HG03159 (cell line): ENCODE measurements at regions not wholly inside any gene's neighbourhood (a gene's known extent, or its start where the extent isn't known, plus 50 kb on each side); places are given as distances from the start of the nearest gene placed in this dataset.
"Not testable (repeated sequence)": the region's sequence is repeated elsewhere in the genome, so short reads cannot be mapped to it uniquely, and the experiment has no call there.

Source experiments
- ATAC-seq: cut with Tn5 transposase; IDR thresholded peaks from one replicate; pipeline ENCODE4 v1.9.1; 2021; ENCODE audit warnings: mild to moderate bottlenecking, moderate library complexity; ENCODE audit not compliant: unreplicated experiment

DNA sequence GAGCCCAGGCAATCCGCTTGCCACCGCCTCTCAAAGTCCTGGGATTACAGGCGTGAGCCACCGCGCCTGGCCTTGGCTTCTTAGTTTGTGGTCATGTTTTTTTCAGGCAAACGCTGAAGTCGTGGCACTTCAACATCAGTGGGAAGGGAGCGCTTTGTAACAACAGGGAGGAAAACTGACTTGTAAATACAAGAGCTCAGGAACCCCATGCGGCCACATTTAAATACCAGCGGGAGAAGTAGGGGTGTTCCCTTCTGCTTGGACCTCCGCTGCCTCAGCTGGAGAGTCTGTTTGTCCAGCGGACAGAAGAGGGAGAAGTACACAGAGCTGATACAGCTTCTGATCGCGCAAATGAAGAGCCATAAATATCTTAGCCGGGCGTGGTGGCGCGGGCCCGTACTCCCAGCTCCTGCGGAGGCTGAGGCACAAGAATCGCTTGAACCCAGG is 108.7 kb upstream of the KMT2C start:
- ATAC-seq = no peak

DNA sequence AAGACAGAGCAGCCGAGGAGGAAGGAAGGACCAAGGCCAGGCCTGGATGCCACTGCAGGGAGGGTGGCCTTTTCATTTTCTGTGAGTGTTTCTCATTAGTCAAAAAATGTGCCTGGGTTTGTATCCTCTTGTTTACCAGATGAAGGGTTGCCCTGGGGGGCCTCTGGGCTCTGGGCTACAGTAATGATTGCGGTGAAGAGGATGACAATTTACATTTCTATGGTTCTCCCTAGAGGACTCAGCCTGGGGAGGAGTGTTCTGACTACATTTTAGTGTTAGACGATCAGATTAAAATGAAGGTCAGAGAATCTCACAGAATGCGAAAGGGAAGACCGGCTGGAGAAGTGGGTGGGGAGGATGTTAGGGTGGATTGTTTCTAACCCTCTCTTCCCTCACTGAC is 108.0 kb upstream of the KMT2C start:
- no peak for ATAC-seq

DNA sequence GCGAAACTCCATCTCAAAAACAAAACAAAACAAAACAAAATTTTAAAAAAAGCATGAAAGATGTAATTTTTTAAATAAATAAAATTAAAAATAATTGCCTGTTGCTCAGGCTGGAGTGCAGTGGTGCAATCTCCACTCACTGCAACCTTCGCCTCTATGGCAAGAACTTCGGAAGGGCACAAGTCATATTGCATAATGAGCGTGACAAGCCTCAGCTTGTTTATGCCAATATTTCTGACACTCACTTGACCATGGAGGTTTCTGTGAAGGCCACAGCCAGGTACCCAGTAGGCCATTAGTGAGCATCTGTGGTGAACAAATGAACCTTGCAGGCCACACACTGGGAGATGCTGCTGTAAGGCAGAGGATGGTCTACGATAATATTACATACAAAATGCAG is 106.1 kb upstream of the KMT2C start:
- no peak for ATAC-seq

DNA sequence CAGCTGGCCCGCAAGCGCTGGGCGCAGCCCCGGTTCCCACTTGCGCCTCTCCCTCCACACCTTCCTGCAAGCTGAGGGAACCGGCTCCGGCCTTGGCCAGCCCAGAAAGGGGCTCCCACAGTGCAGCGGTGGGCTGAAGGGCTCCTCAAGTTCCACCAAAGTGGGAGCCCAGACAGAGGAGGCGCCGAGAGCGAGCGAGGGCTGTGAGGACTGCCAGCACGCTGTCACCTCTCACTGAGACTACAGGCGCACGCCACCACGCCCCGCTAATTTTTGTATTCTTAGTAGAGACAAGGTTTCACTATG is 103.3 kb upstream of the KMT2C start:
- not testable (repeated sequence) for ATAC-seq

DNA sequence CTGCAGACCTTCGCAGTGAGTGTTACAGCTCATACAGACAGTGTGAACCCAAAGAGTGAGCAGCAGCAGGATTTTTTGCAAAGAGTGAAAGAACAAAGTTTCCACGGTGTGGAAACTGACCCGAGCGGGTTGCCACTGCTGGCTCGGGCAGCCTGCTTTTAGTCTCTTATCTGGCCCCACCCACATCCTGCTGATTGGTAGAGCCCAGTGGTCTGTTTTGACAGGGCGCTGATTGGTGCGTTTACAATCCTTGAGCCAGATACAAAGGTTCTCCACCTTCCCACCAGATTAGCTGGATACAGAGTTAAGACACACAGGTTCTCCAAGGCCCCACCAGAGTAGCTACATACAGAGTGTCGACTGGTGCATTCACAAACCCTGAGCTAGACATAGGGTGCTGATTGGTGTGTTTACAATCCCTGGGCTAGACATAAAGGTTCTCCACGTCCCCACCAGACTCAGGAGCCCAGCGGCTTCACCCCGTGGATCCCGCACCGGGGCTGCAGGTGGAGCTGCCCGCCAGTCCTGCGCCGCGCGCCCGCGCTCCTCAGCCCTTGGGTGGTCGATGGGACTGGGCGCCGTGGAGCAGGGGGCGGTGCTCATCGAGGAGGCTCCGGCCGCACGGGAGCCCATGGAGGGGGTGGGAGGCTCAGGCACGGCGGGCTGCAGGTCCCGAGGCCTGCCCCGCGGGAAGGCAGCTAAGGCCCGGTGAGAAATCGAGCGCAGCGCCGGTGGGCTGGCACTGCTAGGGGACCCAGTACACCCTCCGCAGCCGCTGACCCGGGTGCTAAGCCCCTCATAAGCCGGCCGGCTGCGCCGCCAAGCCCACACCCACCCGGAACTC is 102.8 kb upstream of the KMT2C start:
- ATAC-seq = not testable (repeated sequence)

DNA sequence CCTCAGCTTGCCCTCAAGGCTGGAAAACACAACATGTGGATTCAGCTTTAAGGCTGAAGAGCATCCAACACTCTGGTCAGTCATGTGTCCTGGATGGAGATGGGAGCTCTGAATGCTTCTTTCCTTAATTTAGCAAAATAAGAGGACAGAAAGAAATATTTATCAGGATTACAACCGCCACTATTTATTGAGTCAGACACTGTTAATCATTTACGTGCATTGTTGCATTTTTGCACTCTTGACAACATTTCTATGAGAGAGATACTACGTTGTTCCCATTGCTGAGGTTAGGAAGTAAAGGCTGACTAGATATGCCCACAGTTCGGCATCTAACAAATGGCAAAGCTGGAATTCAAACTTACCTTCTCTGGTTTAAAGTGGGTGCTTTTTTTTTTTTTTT is 101.8 kb upstream of the KMT2C start:
- no peak for ATAC-seq

DNA sequence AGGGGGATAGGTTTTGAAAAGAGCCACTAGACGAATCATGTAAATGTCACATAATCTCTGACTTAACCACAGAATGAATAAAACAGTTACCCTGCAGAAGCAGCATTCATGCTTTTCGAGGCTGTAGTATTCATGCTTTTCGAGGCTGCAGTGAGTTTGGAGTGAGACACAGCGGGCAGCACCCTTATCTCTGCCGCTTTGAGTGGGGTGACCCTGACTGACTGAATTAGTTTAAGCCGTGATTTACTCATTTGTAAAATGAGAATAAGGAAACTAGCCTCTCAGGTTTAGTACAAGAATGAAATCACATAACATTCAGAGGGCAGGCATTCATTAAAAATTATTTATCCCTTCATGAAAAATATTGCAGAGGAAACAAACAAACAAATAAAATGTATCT is 92.8 kb upstream of the KMT2C start:
- ATAC-seq = no peak

DNA sequence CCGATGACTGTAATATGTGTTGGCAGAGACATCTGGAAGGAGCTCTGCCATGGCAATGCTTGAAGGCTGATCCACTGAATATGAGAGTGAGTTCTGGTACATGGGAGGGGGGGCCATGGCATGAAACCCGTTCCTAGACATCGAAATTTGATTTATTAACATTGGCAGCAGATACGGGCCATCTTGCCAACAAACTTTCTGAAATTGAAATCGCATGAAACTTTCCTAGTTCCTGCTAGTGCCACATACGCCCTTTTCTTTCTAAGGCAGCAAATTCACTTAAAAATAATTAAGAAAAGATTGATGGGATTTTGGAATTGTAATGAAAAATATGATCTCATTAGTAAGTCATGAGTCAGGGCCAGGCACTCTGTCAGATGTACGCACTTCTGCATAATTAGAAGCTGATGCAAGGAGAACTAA is 91.8 kb upstream of the KMT2C start:
- ATAC-seq = no peak

DNA sequence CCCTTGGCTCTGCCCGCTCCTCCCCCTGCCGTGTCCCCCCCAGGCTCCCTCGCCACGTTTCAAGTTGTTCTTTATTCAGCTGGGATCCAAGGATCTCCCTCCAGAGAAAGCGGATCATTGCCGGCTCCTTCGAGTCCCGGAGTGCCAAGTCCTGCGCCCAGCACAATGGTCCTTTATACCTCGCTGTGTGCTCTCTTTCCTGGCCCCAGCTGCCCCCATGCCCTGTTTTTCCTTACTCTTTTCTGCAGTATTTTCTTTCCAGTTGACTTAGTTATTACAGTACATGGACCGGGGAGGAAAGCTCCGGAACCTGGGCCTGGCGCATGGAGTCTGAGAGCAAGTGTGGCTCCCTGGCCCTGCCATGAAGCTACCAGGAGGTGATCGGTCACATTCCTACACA is 88.1 kb upstream of the KMT2C start:
- ATAC-seq = no peak

DNA sequence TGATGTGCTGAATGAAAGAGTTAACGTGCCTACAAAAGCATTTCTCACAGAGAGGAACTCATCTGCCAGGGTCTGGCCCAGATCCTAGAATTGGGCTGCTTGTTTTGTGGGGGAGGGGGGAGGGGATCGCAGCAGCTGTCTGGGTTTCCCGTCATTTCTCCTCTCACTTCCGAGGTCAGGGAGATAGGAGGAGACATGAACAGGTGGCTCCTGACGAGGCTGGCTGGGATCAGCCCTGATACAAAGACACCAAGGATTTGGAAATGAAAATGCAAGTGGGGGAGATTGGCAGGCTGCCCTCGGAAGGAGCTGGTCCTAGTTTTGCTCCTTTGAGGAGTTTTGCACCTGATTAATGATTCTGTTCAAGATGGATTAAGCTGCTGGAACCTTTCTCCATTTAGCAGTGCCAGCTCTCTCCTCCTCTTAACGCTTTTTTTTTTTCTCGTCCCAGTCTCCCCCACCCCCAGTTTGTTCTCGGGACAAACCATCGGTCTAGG is 86.8 kb upstream of the KMT2C start:
- no peak for ATAC-seq

DNA sequence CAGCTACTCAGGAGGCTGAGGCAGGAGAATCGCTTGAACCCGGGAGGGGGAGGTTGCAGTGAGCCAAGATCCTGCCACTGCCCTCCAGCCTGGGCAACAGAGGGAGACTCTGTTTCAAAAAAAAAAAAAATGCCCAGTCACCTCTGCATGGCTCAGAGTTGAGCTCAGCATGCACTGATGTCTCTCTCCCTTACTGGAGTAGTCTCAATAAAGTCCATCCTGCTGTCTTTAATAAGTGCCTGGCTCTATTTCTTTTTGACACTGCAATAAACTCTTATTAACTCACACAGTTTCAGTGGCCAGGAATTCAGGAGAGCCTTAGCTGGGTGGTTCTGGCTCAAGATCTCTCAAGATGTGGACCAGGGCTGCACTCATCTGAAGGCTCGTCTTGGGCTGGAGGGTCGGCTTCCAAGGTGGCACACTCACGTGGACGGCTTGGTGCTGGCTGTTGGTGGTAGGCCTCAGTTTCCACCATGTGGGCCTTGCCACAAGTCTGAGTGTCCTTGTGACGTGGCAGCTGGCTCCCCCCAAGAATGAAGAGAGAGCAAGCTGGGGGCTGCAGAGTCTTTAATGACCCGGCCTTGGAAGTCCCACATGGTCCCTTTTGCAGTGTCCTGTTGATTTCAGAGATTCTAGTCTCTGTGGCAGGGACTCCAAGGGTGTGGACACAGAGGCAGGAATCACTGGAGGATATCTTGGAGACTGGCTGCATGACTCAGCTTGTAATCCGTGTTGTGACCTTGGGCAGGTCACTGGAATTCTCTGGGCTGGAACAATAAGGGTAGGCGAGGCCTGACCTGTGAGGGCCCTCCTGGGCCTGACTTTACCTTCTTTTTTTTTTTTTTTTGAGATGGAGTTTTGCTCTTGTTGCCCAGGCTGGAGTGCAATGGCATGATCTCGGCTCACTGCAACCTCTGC is 85.9 kb upstream of the KMT2C start:
- no peak for ATAC-seq

DNA sequence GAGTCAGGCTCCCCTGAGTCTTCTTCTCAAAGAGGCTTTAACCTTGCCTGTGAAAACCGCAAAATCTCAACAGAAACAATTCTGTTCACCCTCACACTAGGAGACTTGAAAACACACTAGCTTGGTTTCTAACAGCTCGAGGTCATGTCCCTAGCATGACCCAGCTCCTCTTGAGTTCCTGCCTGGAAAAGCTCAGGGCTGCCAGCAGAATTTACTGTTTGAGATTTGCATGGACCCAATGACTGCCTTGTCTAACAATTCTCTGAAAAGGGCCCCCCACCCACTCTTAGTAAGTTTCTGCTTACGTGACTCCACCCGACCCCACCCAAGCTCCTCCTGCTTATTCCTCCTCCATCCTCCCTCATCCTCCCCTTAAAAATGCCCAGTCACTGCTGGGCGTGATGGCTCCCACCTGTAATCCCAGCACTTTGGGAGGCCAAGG is 85.1 kb upstream of the KMT2C start:
- no peak for ATAC-seq

DNA sequence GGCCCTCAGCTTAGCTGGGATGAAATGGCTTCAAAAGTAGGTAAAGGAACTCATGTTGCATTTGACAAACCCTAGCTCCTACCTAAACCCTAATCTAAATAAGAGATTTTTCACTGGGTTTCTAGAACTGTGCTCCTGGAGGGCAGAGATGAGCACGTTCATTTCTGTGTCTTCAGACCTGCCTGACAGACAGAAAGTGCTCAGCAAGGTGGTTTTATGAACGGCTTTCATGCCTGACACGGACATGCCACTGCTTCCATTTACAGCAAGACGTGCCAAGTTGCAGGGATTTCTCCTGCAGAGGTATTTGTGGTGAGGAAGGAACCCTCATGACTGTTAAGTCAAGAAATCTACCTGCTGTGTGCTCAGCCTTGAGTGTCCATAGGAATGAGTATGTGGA is 83.5 kb upstream of the KMT2C start:
- no peak for ATAC-seq

DNA sequence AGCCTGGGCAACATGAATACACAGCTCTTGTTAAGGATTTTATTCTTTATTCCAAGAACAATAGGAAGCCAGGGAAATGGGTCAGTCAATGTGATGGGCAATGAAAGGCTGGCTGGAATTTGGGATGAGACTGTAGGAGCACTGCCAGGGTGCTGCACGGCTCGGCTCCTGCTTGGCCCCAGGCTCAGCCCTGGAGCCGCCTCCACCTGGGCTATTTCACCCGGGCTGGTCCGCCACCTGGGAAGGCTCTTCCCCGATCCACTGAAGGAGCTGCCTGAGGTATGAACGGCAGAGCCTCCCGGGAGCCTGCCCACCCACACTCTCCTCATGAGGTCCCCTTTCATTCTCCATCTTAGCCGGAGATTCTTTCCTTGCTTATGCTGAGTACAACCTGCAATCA is 80.4 kb upstream of the KMT2C start:
- no peak for ATAC-seq

DNA sequence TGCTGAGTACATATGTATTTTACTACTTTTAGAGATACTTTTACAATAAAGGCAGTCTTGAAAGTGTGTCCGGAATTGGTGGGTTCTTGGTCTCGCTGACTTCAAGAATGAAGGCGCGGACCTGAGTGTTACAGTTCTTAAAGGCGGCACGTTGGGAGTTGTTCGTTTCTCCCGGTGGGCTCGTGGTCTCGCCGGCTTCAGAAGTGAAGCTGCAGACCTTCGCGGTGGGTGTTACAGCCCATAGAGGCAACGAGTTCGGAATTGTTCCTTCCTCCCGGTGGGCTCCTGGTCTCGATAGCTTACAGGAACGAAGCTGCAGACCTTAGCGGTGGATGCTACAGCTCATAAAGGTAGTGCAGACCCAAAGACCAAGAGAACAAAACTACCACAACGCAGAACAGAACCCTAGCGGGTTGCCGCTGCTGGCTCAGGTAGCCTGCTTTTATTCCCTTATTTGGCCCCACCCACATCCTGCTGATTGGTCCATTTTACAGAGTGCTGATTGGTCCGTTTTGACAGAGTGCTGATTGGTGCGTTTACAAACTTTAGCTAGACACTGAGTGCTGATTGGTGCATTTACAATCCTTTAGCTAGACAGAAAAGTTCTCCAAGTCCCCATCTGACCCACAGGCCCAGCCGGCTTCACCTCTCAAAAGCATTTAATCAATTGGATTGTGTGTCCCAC is 79.6 kb upstream of the KMT2C start:
- not testable (repeated sequence) for ATAC-seq

DNA sequence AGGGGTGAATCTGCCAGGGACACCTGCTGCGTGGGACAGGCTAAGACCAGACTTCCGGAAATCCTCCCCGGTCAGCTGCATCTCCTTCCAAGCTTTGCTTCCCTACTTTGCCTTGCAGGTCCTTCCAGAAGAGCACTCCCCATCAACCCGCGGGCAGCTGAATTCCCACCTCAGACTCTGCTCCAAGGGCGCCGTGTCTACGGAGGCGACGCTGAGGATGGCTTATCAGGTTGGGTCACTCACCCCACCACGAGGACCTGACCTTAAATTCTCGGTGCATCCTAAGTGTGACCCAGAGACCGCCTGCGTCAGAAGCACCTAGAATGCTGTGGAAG is 78.9 kb upstream of the KMT2C start:
- ATAC-seq = no peak

DNA sequence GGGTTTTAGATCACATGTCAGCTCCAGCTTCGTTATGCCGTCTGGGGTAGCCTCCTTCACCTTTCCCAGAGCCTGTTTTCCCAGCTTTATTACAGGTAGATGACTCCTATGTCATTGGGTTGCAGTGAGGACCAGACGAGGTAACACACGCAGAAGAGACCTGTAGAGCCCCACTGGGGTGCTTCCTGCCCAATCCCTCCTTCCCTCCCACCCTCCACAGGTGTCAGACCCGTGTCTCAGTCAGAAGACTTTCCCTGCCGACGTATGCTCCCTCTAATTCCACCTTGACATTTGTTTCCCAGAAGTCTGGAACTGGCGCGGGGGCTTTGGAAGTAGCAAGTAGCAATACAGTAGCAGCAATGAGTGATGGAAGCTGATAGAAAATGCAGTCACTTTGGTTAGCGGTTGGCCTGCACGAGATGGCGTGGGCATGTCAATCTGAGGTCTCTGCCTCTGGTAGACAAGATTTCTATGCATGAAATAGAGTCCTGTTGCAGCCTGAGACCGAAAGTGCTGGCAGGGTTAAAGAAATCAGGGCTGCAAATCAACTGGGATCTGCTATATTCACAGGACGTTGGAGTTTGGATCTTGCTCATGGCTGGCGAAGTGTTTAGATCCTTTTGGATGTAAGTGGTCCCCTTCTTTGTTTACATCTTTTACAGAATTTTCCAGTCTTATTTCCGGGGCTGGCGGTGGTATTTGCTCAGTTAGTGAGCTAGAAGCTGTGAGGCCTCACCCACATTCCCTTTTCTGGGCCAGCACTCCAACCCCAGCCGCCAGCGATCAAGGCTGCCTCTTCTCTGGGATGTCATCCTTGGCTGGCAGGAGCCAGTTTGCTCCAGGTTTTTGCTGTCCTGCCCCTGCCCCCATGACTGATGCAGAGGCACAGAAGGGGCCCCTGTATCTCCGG is 78.3 kb upstream of the KMT2C start:
- no peak for ATAC-seq

DNA sequence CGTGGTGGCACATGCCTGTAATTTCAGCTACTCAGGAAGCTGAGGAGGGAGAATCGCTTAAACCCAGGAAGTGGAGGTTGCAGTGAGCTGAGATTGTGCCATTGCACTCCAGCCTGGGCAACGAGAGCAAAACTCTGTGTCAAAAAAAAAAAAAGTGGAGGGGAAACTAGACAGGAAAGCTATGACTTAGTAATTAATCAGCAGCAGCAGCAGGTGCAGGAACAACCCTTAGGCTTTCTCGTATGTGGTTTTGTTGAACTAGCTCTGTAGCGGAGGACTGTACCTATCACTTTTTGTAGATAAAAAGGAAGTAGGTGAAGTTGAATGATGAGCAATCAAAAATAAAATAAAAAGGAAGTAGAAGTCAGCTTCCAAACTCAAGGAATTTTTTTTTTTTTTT is 76.9 kb upstream of the KMT2C start:
- no peak for ATAC-seq

DNA sequence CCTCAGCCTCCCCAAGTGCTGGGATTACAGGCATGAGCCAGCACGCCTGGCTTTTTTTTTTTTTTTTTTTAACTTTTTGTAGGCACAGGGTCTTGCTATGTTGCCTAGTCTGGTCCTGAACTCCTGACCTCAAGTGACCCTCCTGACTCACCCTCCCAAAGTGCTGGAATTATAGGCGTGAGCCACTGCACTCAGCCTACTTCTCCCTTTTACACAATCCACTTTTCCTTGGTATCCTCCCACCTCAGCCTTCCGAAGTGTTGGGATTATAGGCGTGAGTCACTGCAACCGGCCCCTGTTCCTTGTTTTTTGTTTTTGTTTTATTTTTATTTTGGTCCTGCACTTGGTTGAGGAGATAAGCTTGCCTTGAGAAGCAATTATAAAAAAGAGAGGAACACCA is 75.9 kb upstream of the KMT2C start:
- no peak for ATAC-seq

DNA sequence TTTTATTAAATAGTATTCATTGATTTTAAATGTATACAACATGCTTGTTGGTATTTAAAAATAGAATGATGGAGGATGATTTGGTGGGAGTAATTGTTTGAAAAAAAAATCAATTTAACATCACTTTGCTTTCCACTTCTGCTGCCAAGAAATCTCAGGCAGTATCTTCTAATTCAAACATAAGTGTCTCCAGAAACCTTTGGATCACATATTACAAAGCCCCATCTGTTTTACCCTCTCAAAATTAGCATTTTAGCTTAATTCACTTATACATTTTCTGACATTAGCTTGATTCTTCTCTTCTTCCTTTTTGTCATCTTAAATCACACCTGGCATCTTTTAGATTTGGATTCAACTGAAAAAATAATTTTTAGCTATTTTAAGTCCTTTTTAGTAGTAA is 72.9 kb upstream of the KMT2C start:
- no peak for ATAC-seq
